Tibial nerve (tissue), 4 donors: ENCODE measurements at regions not wholly inside any gene's neighbourhood (a gene's known extent, or its start where the extent isn't known, plus 50 kb on each side); places are given as distances from the start of the nearest gene placed in this dataset.

Experiments used
- CTCF ChIP-seq, 5 experiments: fragments of 200-600 bp in 3 of 5; fragments of 450-650 bp in 2 of 5; sonication (generic) in 3 of 5; IDR thresholded peaks; one replicate each; pipeline ENCODE4 v1.5.1; 2016 to 2019; ENCODE audit warnings: antibody characterized with exemption in 5 of 5, mild to moderate bottlenecking in 3 of 5, moderate library complexity in 2 of 5
- EP300 ChIP-seq, 2 donors: sonication (generic); formaldehyde crosslinking; IDR thresholded peaks; one replicate each; pipeline ENCODE4 v1.6.1; 2017; ENCODE audit warnings: antibody characterized with exemption in 2 of 2, mild to moderate bottlenecking in 1 of 2
- POLR2A ChIP-seq, 2 donors: fragments of 450-650 bp; IDR thresholded peaks; one replicate each; pipeline ENCODE4 v1.6.1; 2017; ENCODE audit warnings: antibody characterized with exemption in 2 of 2, mild to moderate bottlenecking in 2 of 2, moderate library complexity in 2 of 2

- TF ChIP-seq POLR2A (IDR thresholded peaks at IDR 0.05): no peak
- no peak for TF ChIP-seq CTCF (IDR thresholded peaks at IDR 0.05)
- no peak for TF ChIP-seq EP300 (IDR thresholded peaks at IDR 0.05)
Measured at GRCh38 chr14:45906257-45906656, 653.3 kb upstream of the MIS18BP1 start.
